ENCODE measurements at regions not wholly inside any gene's neighbourhood (a gene's known extent, or its start where the extent isn't known, plus 50 kb on each side); places are given as distances from the start of the nearest gene placed in this dataset.

- H3K79me2 ChIP-seq: no peaks in the 10 kb centered on the region
- no peaks in the 10 kb centered on the region for H3K9me3 ChIP-seq (ENCODE audit: control insufficient read depth, low read length)
- no peak for TF ChIP-seq CTCF (IDR thresholded peaks at IDR 0.05)
- H3K9ac ChIP-seq: no peak overlapping the region
- peaks cover 11% of the 10 kb centered on the region for H3K4me1 ChIP-seq
- no peaks in the 10 kb centered on the region for H3K36me3 ChIP-seq (ENCODE audit: control insufficient read depth, insufficient read depth, low read length)
- no peak overlapping the region for H3K4me3 ChIP-seq (ENCODE audit: low read depth, low read length)
- H3K27me3 ChIP-seq (ENCODE audit: control insufficient read depth, insufficient read depth, low read length): no peaks in the 10 kb centered on the region
- no peak overlapping the region for H2AFZ ChIP-seq
- no peak overlapping the region for H3K4me2 ChIP-seq (ENCODE audit: low read length)
- no peak overlapping the region for H3K27ac ChIP-seq
These were observed 207.4 kb upstream of the EEA1 start for GRCh38 chr12:93136253-93137055.

GRCh38 chr12:93137656-93138612, 208.8 kb upstream of the EEA1 start:
- Histone ChIP-seq H3K4me1 (peaks cover 11% of the 10 kb centered on the region), H2AFZ (no peak overlapping the region), H3K4me2 (ENCODE audit: low read length) (no peak overlapping the region), H3K27me3 (ENCODE audit: control insufficient read depth, insufficient read depth, low read length) (no peaks in the 10 kb centered on the region), H3K9ac (no peak overlapping the region), H3K27ac (no peak overlapping the region), H3K9me3 (ENCODE audit: control insufficient read depth, low read length) (no peaks in the 10 kb centered on the region), H3K4me3 (ENCODE audit: low read depth, low read length) (no peak overlapping the region), H3K36me3 (ENCODE audit: control insufficient read depth, insufficient read depth, low read length) (no peaks in the 10 kb centered on the region), H3K79me2 (no peaks in the 10 kb centered on the region)
- no peak for TF ChIP-seq CTCF (IDR thresholded peaks at IDR 0.05)

- H3K36me3 ChIP-seq (ENCODE audit: control insufficient read depth, insufficient read depth, low read length): no peaks in the 10 kb centered on the region
- no peak for TF ChIP-seq CTCF (IDR thresholded peaks at IDR 0.05)
- no peak overlapping the region for H3K9ac ChIP-seq
- peaks cover 8% of the 10 kb centered on the region for H3K4me1 ChIP-seq
- no peak overlapping the region for H3K4me3 ChIP-seq (ENCODE audit: low read depth, low read length)
- no peak overlapping the region for H2AFZ ChIP-seq
- H3K27ac ChIP-seq: no peak overlapping the region
- H3K9me3 ChIP-seq (ENCODE audit: control insufficient read depth, low read length): no peaks in the 10 kb centered on the region
- H3K4me2 ChIP-seq (ENCODE audit: low read length): no peak overlapping the region
- H3K27me3 ChIP-seq (ENCODE audit: control insufficient read depth, insufficient read depth, low read length): no peaks in the 10 kb centered on the region
- H3K79me2 ChIP-seq: no peaks in the 10 kb centered on the region
These were observed 210.1 kb upstream of the EEA1 start for GRCh38 chr12:93139028-93139665.

GRCh38 chr12:93140325-93140724, 211.2 kb upstream of the EEA1 start:
- Histone ChIP-seq H3K4me1 (peaks cover 1% of the 10 kb centered on the region), H3K4me3 (ENCODE audit: low read depth, low read length) (no peak overlapping the region), H3K9ac (no peak overlapping the region), H3K9me3 (ENCODE audit: control insufficient read depth, low read length) (no peaks in the 10 kb centered on the region), H3K36me3 (ENCODE audit: control insufficient read depth, insufficient read depth, low read length) (no peaks in the 10 kb centered on the region), H2AFZ (no peak overlapping the region), H3K79me2 (no peaks in the 10 kb centered on the region), H3K4me2 (ENCODE audit: low read length) (no peak overlapping the region), H3K27me3 (ENCODE audit: control insufficient read depth, insufficient read depth, low read length) (no peaks in the 10 kb centered on the region), H3K27ac (no peak overlapping the region)
- no peak for TF ChIP-seq CTCF (IDR thresholded peaks at IDR 0.05)
